ENCODE measurements at regions not wholly inside any gene's neighbourhood (a gene's known extent, or its start where the extent isn't known, plus 50 kb on each side); places are given as distances from the start of the nearest gene placed in this dataset.

DNA sequence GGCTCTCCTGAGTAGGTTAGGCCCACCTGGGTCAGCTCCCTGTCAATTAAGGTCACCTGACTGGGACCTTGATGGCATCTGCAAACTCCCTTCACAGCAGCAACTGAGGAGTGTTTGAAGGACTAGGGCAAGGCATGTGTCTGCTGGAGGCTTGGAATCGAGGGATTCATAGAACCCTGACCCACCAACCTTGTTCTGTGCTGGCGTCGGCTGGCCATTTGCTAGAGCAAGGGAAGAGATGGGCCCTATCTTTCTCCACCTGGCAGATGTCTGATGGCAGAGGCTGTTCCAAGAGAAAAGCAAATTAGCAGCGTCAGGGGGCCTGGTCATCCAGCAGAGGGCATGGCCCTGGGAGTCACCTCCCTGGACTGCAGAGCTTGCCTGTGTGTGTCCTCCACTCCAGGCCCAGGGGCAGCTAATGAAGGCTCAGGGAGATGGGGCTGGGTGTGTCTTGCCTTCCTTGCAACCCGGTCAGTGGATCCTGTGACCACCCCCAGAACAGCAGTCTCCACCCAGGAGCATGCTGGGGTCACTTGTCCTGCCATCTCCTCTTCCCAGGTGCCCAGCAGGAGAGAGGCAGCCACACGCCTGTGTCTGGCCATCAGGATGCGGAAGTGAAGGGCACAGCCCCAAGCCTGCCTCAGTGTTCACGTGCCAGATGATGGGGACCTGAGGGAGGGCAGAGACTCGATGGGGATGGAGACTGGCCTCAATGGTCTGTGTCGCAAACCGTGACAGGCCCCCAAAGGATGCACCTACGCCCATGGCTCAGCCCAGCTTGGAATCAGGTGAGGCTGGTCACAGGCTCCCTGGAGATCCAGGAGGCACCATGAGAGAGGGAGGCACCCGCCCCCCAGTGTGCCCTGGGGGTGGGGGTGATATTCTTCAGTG, 53.9 kb downstream of the BARX1 start:
- DNase-seq (ENCODE audit: low spot score) (no peak), ATAC-seq (ENCODE audit: low FRiP score) (no peak)
- TF ChIP-seq, protein P1, sequence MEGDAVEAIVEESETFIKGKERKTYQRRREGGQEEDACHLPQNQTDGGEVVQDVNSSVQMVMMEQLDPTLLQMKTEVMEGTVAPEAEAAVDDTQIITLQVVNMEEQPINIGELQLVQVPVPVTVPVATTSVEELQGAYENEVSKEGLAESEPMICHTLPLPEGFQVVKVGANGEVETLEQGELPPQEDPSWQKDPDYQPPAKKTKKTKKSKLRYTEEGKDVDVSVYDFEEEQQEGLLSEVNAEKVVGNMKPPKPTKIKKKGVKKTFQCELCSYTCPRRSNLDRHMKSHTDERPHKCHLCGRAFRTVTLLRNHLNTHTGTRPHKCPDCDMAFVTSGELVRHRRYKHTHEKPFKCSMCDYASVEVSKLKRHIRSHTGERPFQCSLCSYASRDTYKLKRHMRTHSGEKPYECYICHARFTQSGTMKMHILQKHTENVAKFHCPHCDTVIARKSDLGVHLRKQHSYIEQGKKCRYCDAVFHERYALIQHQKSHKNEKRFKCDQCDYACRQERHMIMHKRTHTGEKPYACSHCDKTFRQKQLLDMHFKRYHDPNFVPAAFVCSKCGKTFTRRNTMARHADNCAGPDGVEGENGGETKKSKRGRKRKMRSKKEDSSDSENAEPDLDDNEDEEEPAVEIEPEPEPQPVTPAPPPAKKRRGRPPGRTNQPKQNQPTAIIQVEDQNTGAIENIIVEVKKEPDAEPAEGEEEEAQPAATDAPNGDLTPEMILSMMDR (IDR thresholded peaks at IDR 0.05): no peak

DNA sequence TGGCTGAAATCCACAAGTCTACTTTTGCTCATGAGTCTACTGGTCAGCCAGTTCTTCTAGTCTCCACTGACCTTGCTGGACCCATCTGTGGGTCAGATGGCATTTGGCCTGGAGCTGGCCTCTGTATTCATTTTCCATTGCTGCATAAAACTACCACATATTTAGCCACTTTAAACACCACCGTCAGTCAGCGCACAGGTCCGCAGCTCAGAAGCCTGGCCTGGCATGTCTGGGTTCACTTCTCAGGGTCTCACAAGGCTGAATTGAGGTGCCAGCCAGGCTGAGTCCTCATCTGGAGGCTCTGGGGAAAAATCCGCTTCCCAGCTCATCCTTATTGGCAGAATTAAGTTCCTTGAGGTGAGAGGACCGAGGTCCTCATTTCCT, 54.7 kb downstream of the BARX1 start:
- DNase-seq (ENCODE audit: low spot score) (no peak), ATAC-seq (ENCODE audit: low FRiP score) (no peak)
- TF ChIP-seq, protein P1 (IDR thresholded peaks at IDR 0.05): no peak

DNA sequence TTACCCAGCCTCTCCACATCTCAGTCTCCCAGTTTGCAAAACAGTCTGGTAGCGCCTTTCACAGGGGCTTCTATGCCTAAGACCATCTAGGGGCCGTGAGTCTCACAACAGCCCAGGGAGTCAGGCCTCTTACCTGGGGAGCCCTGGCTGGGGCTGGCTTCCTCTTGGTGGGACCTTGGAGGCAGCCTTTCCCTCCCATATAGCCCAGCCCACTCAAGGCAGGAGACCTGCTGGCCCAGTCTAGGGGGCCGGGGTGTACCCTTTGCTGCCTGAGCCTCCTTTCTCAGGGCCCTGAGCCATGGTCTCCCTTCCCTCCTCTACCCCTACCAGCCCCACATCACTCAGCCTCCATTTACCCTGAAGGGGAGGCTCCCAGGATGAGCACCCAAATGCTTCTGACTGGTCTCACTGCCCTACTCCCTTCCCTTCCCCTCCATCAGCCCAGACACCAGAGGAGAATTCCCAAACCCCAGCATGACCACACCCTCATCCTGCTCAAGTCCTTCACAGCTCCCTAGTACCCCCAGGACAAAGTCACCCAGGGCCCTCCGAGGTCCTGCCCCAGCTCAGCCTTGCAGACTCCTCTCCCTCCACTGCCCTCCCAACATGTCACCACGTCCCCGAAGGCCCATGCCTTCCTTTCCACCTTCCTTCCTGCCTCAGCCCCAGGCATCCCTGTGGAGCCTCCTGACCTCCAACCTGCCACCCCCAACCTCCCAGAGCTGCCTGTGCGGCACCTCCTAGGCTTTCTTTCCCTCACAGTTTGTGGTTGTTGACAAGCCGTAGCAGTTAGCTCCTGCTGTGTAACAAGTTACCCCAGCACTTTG, 55.3 kb downstream of the BARX1 start:
- TF ChIP-seq, protein P1 (IDR thresholded peaks at IDR 0.05): no peak
- DNase-seq (ENCODE audit: low spot score): no peak

DNA sequence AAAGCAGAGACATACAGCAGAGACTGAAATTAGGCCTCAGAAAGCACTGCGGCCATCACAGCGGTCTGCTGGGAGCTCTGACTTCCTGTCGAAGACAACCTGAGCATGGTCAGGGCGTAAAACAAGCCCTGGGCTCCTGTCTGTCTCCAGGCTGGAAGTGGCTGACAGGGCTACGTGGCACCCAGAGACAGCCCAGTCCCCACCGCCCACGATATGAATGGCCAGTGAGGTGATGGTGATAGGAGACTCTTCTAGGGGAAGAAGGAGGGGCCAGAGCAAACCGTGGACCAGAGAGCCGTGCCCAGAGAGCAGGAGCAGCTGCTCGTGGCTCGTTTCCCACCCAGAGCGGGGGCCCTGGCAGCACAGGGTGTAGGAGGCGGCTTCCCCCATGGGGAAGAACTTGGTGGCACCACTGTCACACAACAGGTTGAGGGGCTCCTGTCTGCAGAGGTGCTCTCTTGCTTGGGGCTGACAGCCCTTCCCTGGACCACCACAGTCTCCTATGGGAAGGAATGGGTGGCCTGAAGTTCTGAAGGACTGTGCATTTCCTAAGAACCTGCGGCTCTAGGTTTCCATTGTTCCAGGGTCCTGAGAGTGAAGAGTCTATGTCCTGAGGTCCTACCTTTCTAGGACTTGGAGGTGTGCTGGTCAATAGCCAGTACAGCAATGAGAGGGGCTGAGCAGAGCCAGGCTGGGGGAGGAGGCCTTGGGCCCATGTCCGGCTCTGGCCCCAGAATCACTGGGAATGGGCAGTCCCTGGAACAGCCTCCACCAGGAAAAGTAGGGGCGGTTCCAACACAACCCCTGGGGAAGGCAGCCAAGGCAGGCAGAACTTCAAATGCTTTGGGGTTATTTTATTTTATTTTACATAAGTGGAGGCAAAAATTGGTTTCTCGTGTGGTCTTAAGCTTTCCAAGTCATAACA, 56.4 kb downstream of the BARX1 start:
- TF ChIP-seq, protein P1 (IDR thresholded peaks at IDR 0.05): no peak
- no peak for DNase-seq (ENCODE audit: low spot score)

More for the DNA sequence above, 55.3 kb downstream of the BARX1 start:
- no peak for ATAC-seq (ENCODE audit: low FRiP score)

DNA sequence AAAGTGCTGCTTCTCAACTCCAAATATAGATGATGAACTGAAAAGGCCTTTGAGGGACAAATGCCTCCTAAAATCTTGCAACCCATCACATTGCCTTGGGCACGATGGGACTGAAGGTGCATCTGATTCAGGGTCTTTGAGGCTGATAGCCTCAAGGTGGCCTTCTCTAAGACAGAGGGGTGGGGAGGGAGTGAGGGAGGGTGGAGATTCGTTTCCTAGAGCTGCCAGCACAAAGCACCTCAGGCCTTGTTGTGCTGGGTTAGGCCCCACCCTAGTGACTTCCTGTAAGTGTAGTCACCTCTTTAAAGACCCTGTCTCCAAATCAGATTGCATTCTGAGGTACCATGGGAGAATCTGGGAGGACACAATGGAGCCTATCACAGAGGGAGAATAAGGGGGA, 57.1 kb downstream of the BARX1 start:
- TF ChIP-seq, protein P1 (IDR thresholded peaks at IDR 0.05): no peak
- DNase-seq (ENCODE audit: low spot score) (no peak), ATAC-seq (ENCODE audit: low FRiP score) (no peak)

More for the DNA sequence above, 56.4 kb downstream of the BARX1 start:
- no peak for ATAC-seq (ENCODE audit: low FRiP score)

Data from omental fat pad (tissue), 3 donors.